H1 (cell line): ENCODE measurements at regions not wholly inside any gene's neighbourhood (a gene's known extent, or its start where the extent isn't known, plus 50 kb on each side); places are given as distances from the start of the nearest gene placed in this dataset.

Source experiments
- CEBPB ChIP-seq: IDR thresholded peaks from 2 replicates; pipeline ENCODE4 v1.6.1; 2012; ENCODE audit warnings: low read depth, low read length
- CTCF ChIP-seq, 3 experiments: IDR thresholded peaks; 1 replicate in 2 of 3; 2 replicates in 1 of 3; pipeline versions ENCODE4 v1.5.1 to v1.6.1; 2011; ENCODE audit warnings: low read length in 3 of 3, mild to moderate bottlenecking in 3 of 3, inconsistent platforms in 2 of 3, low read depth in 1 of 3, moderate library complexity in 1 of 3; ENCODE audit not compliant: insufficient read depth in 1 of 3; ENCODE audit errors: control extremely low read depth in 1 of 3
- EP300 ChIP-seq, 2 experiments: IDR thresholded peaks; 1 replicate in 1 of 2; 2 replicates in 1 of 2; pipeline ENCODE4 v1.6.1; 2011 to 2012; ENCODE audit warnings: low read depth in 2 of 2, low read length in 2 of 2, mild to moderate bottlenecking in 2 of 2, borderline replicate concordance in 1 of 2, inconsistent platforms in 1 of 2, moderate library complexity in 1 of 2
- EZH2 ChIP-seq: fragments of 200-600 bp; sonication (generic); IDR thresholded peaks from 2 replicates; pipeline ENCODE4 v1.7.1; 2012; ENCODE audit warnings: low read depth, mild to moderate bottlenecking, moderate library complexity, low read length, inconsistent platforms; ENCODE audit not compliant: severe bottlenecking
- GABPA ChIP-seq: IDR thresholded peaks from 2 replicates; pipeline ENCODE4 v1.6.1; 2011; ENCODE audit warnings: mild to moderate bottlenecking, low read length, moderate library complexity, borderline replicate concordance; ENCODE audit not compliant: insufficient read depth
- JUN ChIP-seq: IDR thresholded peaks from 2 replicates; pipeline ENCODE4 v1.6.1; 2011; ENCODE audit warnings: low read depth, mild to moderate bottlenecking, improper control_type of control experiment, low read length
- KDM1A ChIP-seq: fragments of 200-600, 300-600 bp; sonication (generic); IDR thresholded peaks from 2 replicates; pipeline ENCODE4 v1.7.1; 2016; ENCODE audit warnings: mild to moderate bottlenecking, low read length, borderline replicate concordance
- MAFK ChIP-seq: IDR thresholded peaks from 2 replicates; pipeline ENCODE4 v1.6.1; 2012; ENCODE audit warnings: low read depth, mild to moderate bottlenecking, improper control_type of control experiment, low read length
- POLR2AphosphoS5 ChIP-seq: IDR thresholded peaks from 2 replicates; pipeline ENCODE4 v1.6.1; 2011; ENCODE audit warnings: low read depth, low read length
- RAD21 ChIP-seq, 2 experiments: IDR thresholded peaks in 1 of 2; conservative IDR thresholded peaks in 1 of 2; 2 replicates each; pipeline ENCODE4 v1.6.1; 2011; ENCODE audit warnings: low read depth in 2 of 2, low read length in 2 of 2, improper control_type of control experiment in 1 of 2, inconsistent platforms in 1 of 2, mild to moderate bottlenecking in 1 of 2, moderate library complexity in 1 of 2
- RFX5 ChIP-seq: IDR thresholded peaks from 2 replicates; pipeline ENCODE4 v1.6.1; 2011; ENCODE audit warnings: low read depth, low read length, improper control_type of control experiment, borderline replicate concordance
- SIRT6 ChIP-seq: IDR thresholded peaks from one replicate; pipeline ENCODE4 v1.7.1; 2012; ENCODE audit warnings: low read length, inconsistent platforms
- USF2 ChIP-seq: IDR thresholded peaks from 2 replicates; pipeline ENCODE4 v1.6.1; 2011; ENCODE audit warnings: low read length, improper control_type of control experiment
- YY1 ChIP-seq: IDR thresholded peaks from 2 replicates; pipeline ENCODE4 v1.6.1; 2011; ENCODE audit warnings: low read depth, mild to moderate bottlenecking, low read length

GRCh38 chr9:115775659-115776058, 377.9 kb upstream of the PAPPA start:
- TF ChIP-seq SIRT6 (no peak), MAFK (no peak), EZH2 (no peak), YY1 (no peak), KDM1A (no peak), JUN (no peak), USF2 (no peak), CTCF (IDR thresholded peaks at IDR 0.05; ENCODE audit: control extremely low read depth in 1 of 3, insufficient read depth in 1 of 3, low read depth in 1 of 3, low read length in 3 of 3) (no peak), RAD21 (IDR thresholded peaks at IDR 0.05 in 1 of 2, conservative IDR thresholded peaks at IDR 0.05 in 1 of 2; ENCODE audit: low read depth in 2 of 2, low read length in 2 of 2) (no peak), GABPA (no peak), EP300 (IDR thresholded peaks at IDR 0.05; ENCODE audit: borderline replicate concordance in 1 of 2, low read depth in 2 of 2, low read length in 2 of 2) (no peak), CEBPB (no peak), RFX5 (no peak), POLR2AphosphoS5 (no peak)
